Fibroblast of lung (primary cell): ENCODE measurements at regions not wholly inside any gene's neighbourhood (a gene's known extent, or its start where the extent isn't known, plus 50 kb on each side); places are given as distances from the start of the nearest gene placed in this dataset.

Source experiments
- EZH2 ChIP-seq: IDR thresholded peaks from 2 replicates; pipeline ENCODE4 v1.5.1; 2012; ENCODE audit warnings: low read length, control low read depth, mild to moderate bottlenecking; ENCODE audit errors: missing control alignments
- TF ChIP-seq, protein P1 (sequence below), 2 donors: IDR thresholded peaks in 1 of 2; conservative IDR thresholded peaks in 1 of 2; 1 replicate in 1 of 2; 2 replicates in 1 of 2; pipeline ENCODE4 v1.5.1; 2011 to 2012; ENCODE audit warnings: low read length in 2 of 2, control low read depth in 1 of 2, inconsistent platforms in 1 of 2, low read depth in 1 of 2, mild to moderate bottlenecking in 1 of 2

DNA sequence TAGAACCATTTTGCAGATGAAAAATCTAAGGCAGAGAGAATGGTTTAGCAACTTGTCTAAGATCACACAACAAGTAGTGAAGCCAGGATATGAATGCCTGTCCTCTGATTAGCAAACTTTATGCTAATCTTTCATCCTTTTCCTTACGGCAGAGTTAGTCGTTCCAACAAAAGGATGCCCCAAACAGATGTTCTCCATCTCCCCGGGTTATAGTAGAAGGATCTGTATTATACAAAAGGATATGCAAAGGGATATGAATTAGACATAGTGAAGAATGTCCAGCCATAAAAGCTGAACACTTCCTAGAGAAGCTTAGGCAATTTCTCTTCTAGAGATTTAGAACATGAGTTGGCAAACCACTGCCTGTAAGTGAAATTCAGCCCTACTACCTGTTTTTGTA lies 291.6 kb upstream of the DUSP10 start:
- TF ChIP-seq, protein P1, sequence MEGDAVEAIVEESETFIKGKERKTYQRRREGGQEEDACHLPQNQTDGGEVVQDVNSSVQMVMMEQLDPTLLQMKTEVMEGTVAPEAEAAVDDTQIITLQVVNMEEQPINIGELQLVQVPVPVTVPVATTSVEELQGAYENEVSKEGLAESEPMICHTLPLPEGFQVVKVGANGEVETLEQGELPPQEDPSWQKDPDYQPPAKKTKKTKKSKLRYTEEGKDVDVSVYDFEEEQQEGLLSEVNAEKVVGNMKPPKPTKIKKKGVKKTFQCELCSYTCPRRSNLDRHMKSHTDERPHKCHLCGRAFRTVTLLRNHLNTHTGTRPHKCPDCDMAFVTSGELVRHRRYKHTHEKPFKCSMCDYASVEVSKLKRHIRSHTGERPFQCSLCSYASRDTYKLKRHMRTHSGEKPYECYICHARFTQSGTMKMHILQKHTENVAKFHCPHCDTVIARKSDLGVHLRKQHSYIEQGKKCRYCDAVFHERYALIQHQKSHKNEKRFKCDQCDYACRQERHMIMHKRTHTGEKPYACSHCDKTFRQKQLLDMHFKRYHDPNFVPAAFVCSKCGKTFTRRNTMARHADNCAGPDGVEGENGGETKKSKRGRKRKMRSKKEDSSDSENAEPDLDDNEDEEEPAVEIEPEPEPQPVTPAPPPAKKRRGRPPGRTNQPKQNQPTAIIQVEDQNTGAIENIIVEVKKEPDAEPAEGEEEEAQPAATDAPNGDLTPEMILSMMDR (conservative IDR thresholded peaks at IDR 0.05 in 1 of 2, IDR thresholded peaks at IDR 0.05 in 1 of 2; ENCODE audit: low read depth in 1 of 2, low read length in 2 of 2), result no peak
- no peak for TF ChIP-seq EZH2
